NOMO-1 treated with DMSO at 0.1 percent for 48 hours (cell line): ENCODE measurements at regions not wholly inside any gene's neighbourhood (a gene's known extent, or its start where the extent isn't known, plus 50 kb on each side); places are given as distances from the start of the nearest gene placed in this dataset.

ENCODE experiments used
- DNase-seq: peaks from one replicate; lab custom pipeline; 2025; ENCODE audit not compliant: unreplicated experiment; lab: John Stamatoyannopoulos, UW

DNA sequence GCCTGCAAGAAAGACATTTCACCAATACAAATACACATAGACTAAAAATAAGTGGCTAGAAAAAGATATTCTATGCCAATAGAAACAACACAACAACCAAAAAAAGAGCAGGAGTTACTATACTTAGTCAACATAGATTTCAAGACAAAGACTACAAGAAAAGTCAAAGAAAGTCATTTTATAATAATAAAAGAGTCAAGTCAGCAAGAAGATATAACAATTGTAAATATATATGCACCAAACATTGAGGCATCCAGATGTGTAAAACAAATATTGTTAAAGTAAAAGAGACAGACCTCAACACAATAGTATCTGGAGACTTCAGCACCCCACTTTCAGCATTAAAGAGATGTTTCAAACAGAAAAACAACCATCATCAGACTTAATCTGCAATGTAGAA lies 104.6 kb downstream of the AMY1C start:
- DNase-seq = no peak

- no peak for DNase-seq
These were observed 110.0 kb downstream of the AMY1C start for GRCh38 chr1:103859721-103860120.

DNA sequence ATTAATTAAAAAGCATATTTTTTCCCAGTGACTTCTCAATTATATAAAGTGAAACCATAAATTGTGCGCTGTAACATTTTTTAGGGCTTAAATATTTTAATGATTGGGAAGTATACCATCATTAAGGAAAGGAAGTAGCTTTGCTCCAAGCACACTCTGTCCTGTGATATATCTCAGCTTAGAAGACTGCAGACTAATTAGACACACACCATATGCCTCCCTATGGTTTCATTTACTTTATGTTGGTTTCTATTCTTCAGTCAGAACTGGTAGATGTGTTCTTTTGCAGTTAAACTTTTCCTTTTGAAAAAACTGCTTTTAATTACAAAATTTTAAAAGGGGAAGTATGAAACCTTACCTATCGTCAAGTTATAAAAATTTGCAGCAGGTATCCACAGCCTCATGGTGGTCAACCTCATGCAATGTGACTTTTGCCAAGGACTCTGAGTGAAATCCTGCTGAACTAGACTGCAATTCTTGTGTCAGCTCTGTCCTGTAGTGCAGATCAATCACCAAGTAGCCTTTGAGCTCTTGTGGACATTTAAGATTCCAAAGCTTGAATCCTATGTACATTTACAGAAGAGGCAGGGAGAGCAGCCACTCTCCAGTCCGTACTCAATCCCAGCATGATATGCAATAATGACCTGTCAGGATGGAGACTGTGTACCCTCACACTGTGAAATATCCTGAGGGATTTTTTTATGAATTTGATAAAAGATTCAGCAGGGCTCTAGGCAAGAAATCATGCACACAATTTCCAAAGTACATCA lies 149.1 kb downstream of the AMY1C start:
- DNase-seq = no peak

GRCh38 chr1:103900005-103900404 lies 150.3 kb downstream of the AMY1C start:
- no peak for DNase-seq

DNA sequence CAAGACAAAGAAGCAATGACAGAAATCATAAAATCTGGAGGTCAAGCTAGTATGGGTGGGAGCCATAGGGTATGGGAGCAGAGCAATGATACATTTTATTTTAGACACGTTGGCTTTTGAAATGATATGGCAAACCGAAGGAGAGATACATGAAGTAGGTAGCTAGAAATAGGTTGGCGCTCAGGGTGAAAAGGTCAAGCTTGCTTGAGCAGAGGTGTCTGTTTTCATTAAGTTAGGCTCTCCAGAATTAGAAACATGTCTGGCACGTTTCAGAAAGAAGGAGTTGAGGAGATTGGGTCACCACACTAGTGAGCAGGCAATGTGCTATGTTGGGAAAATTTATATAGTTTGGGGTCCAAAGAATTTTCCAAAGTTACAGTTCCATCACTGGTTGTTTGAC lies 151.4 kb downstream of the AMY1C start:
- DNase-seq = no peak

DNA sequence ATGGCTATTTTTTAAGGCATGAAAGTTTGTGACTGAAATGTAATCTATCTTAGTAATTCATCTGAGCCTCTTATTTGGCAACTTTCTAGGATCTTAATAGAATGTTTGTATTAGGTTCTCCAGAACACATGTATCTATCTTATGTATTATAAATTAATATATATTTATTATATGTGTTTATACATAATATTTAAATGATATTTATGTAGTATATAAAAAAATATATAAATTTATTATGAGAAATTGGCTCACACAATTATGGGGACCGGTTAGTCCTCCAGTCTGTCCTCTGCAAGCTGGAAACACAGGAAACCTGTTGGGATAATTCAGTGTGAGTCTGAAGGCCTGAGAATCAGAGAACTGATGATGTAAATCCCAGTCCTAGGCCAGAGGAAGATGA lies 155.7 kb downstream of the AMY1C start:
- no peak for DNase-seq

- DNase-seq = no peak
These were observed 161.8 kb downstream of the AMY1C start for GRCh38 chr1:103911450-103911849.

GRCh38 chr1:103917795-103918194 lies 168.1 kb downstream of the AMY1C start:
- DNase-seq = no peak

GRCh38 chr1:103931891-103932290 lies 182.2 kb downstream of the AMY1C start:
- no peak for DNase-seq

DNA sequence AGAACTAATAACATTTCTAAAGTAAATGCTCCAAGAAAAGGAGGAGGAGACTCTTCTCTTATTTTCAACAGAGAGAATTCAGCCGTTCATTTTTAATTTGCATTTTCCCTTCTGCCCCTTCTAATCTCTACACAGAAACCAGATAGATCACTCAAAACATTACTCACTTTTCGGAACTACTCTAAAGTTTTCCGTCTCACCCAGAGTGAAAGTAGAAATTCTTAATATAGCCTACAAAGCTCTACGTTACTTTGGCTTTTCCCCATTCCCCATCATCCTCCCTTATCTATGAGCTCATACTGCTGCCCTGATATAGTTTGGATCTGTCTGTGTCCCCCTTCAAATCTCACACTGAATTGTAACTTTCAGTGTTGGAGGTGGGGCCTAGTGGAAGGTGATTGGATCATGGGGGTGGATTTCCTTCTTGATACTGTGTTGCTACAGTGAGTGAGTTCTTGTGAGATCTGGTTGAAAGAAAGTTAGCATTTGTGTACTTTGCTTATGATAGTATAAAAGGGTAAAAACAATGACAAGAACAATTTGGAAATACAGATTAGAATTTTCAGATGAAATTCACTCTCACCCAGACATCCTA lies 188.2 kb downstream of the AMY1C start:
- DNase-seq = no peak

- DNase-seq = no peak
These were observed 191.4 kb downstream of the AMY1C start for GRCh38 chr1:103941086-103941485.

- no peak for DNase-seq
These were observed 192.3 kb downstream of the AMY1C start for GRCh38 chr1:103942029-103942428.

- DNase-seq = no peak
These were observed 196.1 kb downstream of the AMY1C start for GRCh38 chr1:103945774-103946173.

DNA sequence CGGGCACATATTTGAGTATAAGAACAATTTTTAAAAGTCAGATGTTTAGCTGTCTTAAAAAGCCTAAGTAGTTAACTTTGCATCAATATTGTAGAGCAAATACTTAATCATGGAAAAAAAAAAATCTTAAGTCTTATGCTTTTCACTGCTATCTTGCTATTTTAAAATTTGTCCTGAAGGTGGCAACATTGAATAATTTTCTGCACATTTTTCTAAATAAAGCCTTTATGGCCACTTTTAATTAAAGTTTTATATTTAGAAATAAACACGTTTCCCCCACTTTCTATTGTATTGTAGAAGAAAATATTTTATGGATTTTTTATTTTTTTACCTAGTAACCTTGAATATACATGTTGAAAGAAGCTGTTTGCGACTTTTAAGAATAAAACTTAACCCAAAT lies 198.8 kb downstream of the AMY1C start:
- DNase-seq = no peak

- no peak for DNase-seq
These were observed 200.1 kb downstream of the AMY1C start for GRCh38 chr1:103949779-103950178.

- no peak for DNase-seq
These were observed 203.7 kb downstream of the AMY1C start for GRCh38 chr1:103953386-103953785.

DNA sequence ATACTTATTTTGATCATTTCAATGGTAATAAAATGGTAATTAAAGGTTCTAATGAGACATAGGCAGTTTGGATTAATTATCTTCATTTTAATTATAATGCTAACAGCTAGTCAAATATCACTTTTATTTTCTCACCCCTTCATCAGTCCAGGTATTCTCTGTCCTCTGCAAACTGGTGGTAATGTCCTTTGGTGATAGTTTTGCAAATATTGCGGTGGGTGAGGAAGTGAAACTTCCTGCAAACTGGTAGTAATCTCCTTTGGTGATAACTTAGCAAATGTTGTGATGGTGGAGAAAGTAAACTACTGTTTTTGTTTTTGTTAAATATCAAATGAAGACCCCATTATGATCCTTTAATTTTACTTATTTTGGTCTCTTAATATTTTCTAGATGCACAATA lies 209.0 kb downstream of the AMY1C start:
- peak; percentile 43 for DNase-seq

- no peak for DNase-seq
These were observed 209.9 kb downstream of the AMY1C start for GRCh38 chr1:103959565-103959964.

DNA sequence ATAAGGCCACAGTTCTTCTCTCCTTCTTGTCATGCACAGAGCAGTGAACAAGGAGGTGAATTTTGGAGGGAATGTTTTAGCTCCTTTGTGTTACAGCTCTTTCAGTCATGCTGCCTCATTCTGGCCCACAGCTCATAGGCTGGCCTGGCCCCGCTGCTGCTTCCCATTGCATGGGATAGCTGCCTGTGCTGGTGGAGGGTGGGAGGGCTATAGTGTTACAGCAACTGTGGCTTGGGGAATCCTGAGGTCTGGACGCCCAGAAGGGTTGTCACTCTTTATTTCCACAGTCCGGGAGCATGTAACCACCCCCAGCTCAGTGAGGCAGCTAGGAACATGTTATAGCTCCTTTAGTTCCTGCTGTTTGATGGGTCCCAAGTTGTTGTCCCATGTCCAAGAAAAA lies 210.3 kb downstream of the AMY1C start:
- DNase-seq = no peak

DNA sequence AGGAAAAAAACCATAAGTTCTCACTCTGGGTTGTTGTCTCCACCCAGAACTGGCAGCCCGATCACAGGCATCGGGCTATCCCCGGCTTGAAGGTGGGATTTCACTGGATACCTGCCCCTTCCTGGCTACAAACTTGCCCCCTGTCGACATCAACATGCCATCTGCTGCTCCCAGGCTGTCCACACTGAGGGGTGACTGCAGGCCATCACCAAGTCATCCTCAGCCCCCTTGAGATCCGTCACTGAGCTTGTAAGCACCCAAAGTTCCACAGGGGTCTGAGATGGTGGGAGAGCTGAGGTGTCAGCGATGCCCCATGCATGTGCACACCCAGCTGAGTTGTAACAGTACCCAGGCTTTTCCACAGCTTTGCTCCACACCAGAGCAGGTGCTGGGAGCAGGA lies 211.0 kb downstream of the AMY1C start:
- no peak for DNase-seq

GRCh38 chr1:103986792-103987191 lies 237.1 kb downstream of the AMY1C start:
- no peak for DNase-seq

GRCh38 chr1:103997631-103998030 lies 247.9 kb downstream of the AMY1C start:
- peak; percentile 11 for DNase-seq
